ENCODE measurements at regions not wholly inside any gene's neighbourhood (a gene's known extent, or its start where the extent isn't known, plus 50 kb on each side); places are given as distances from the start of the nearest gene placed in this dataset.

DNA sequence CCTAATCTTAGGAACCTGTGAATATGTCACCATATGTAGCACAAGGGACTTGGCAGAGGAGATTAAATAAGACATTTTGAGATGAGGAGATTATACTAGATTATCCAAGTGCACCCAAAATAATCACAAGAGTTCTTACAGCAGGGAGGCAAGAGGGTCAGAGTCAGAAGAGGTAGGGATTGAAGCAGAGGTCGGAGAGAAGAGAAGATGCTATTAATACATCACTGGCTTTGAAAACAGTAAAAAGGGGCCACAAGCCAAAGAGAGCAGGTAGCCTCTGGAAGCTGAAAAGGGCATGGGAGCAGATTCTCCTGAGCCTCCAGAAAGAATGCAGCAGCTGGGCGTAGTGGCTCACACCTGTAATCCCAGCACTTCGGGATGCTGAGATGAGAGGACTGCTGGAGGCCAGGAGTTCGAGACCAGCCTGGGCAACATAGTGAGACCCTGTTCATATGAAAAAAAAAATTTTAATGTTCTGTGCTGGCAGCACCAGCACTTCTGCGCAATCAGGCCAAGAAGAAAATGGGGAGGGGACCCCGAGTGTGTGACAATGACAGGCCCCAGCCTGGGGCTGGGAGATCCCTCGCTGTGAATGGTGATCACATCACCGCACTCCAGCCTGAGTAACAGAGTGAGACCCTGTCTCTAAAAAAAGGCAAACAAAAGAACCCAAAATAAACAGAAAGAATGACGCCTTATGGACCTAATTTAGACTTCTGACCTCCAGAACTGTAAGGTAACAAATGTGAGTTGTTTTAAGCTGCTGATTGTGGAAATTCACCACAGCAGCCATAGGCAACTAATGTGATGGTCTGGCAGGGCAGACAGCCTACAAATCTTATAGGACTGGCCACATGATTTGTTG is 275.4 kb downstream of the MRTFB start:
- TF ChIP-seq, protein P1, sequence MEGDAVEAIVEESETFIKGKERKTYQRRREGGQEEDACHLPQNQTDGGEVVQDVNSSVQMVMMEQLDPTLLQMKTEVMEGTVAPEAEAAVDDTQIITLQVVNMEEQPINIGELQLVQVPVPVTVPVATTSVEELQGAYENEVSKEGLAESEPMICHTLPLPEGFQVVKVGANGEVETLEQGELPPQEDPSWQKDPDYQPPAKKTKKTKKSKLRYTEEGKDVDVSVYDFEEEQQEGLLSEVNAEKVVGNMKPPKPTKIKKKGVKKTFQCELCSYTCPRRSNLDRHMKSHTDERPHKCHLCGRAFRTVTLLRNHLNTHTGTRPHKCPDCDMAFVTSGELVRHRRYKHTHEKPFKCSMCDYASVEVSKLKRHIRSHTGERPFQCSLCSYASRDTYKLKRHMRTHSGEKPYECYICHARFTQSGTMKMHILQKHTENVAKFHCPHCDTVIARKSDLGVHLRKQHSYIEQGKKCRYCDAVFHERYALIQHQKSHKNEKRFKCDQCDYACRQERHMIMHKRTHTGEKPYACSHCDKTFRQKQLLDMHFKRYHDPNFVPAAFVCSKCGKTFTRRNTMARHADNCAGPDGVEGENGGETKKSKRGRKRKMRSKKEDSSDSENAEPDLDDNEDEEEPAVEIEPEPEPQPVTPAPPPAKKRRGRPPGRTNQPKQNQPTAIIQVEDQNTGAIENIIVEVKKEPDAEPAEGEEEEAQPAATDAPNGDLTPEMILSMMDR (conservative IDR thresholded peaks at IDR 0.05; ENCODE audit: low read depth, low read length) = no peak
- TF ChIP-seq EZH2 (IDR thresholded peaks at IDR 0.05; ENCODE audit: low read length, unreplicated experiment) (no peak), EZH2phosphoT487 (IDR thresholded peaks at IDR 0.05; ENCODE audit: borderline replicate concordance, low read length) (no peak)

Measured in PC-3 (cell line).